AG04449 (cell line): ENCODE measurements at regions not wholly inside any gene's neighbourhood (a gene's known extent, or its start where the extent isn't known, plus 50 kb on each side); places are given as distances from the start of the nearest gene placed in this dataset.

Source experiments
- CTCF ChIA-PET: fragments of 350-600 bp; formaldehyde crosslinking; extraction: SDS; loops from one replicate; lab custom pipeline; 2021; ENCODE audit warnings: antibody characterized with exemption; lab: Yijun Ruan, JAX
- POLR2A ChIA-PET: fragments of 400-600, 350-600 bp; formaldehyde crosslinking; extraction: SDS; loops from one replicate; lab custom pipeline; 2020; ENCODE audit warnings: antibody characterized with exemption, inconsistent platforms; lab: Yijun Ruan, JAX
- DNase-seq: peaks from one replicate; pipeline ENCODE4 v3.0.0-alpha.2; 2010; ENCODE audit warnings: low read depth, low spot score
- H3K4me3 ChIP-seq: 2 replicates; pipeline ENCODE4 v1.5.1; 2011; ENCODE audit warnings: low read depth, mild to moderate bottlenecking, control low read depth, low read length
- CTCF ChIP-seq: IDR thresholded peaks from one replicate; pipeline ENCODE4 v1.5.1; 2011; ENCODE audit warnings: mild to moderate bottlenecking, moderate library complexity, low read length, control low read depth, inconsistent platforms; ENCODE audit not compliant: insufficient read depth; ENCODE audit errors: missing control alignments

GRCh38 chr5:24906689-24907088 lies 261.9 kb upstream of the CDH10 start:
- H3K4me3 ChIP-seq = no peak overlapping the region
- DNase-seq = no peak
- CTCF ChIA-PET = no interaction called here
- POLR2A ChIA-PET = no interaction called here
- no peak for TF ChIP-seq CTCF

GRCh38 chr5:24904981-24905517 lies 260.3 kb upstream of the CDH10 start:
- peak; percentile 16 for DNase-seq
- ChIA-PET CTCF (no interaction called here), POLR2A (no interaction called here)
- H3K4me3 ChIP-seq = no peak overlapping the region
- TF ChIP-seq CTCF = no peak

DNA sequence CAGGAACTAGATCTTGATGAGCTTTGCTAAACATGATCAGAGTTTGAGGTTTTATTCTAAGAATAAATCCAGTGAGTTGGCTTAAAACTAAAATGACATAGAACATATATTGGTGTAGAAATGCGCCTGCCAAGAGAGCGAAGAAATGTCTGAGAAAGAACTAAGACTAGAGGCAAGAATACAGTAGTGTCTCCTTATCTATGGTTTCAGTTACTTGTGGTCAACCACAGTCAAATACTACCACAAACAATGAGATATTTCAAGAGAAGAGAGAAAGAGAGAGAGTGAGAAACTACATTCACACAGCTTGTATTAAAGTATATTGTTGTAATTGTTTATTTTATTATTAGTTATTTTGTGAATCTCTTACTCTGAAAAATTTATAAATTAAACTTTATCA lies 254.4 kb upstream of the CDH10 start:
- TF ChIP-seq CTCF = no peak
- H3K4me3 ChIP-seq = no peak overlapping the region
- no peak for DNase-seq
- ChIA-PET CTCF (no interaction called here), POLR2A (no interaction called here)

DNA sequence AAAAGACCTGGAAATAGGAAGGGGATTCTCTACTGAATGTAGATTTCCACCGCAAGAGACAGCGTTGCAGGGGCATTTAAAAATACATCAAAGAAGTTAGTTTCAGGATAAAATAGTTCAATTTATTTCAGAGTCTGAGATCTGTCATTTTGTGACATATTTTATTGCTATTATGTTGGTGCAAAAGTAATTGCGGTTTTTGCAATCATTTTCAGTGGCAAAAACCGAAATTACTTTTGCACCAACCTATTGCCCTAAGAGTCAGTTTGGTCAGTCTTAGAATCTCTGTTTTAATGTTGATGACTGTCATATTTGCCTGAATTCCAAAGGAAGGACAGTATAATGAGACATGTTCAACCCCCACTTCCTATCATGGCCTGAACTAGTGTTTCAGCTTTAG lies 219.5 kb upstream of the CDH10 start:
- CTCF ChIA-PET = no interaction called here
- no peak for DNase-seq
- POLR2A ChIA-PET = no interaction called here

GRCh38 chr5:24862117-24862516 lies 217.3 kb upstream of the CDH10 start:
- ChIA-PET POLR2A (no interaction called here), CTCF (no interaction called here)
- DNase-seq = no peak
- no peak overlapping the region for H3K4me3 ChIP-seq
- no peak for TF ChIP-seq CTCF

More for the DNA sequence above, 219.5 kb upstream of the CDH10 start:
- H3K4me3 ChIP-seq = no peak overlapping the region
- TF ChIP-seq CTCF = no peak

- no peak for DNase-seq
- TF ChIP-seq CTCF = no peak
- no peak overlapping the region for H3K4me3 ChIP-seq
- ChIA-PET POLR2A (no interaction called here), CTCF (no interaction called here)
Measured at GRCh38 chr5:24855485-24855884, 210.7 kb upstream of the CDH10 start.
